CD14-positive monocyte (primary cell): ENCODE measurements at regions not wholly inside any gene's neighbourhood (a gene's known extent, or its start where the extent isn't known, plus 50 kb on each side); places are given as distances from the start of the nearest gene placed in this dataset.

Experiments used
- DNase-seq, 3 donors: peaks; one replicate each; pipeline ENCODE4 v3.0.0-alpha.2; 2011 to 2022
- H2AFZ ChIP-seq: 2 replicates; pipeline ENCODE4 v1.6.0; 2012; ENCODE audit warnings: mild to moderate bottlenecking, low read depth, low read length, inconsistent platforms; ENCODE audit not compliant: insufficient read depth, poor library complexity, severe bottlenecking
- H3K27ac ChIP-seq, 2 donors: 1 replicate in 1 of 2; 2 replicates in 1 of 2; pipeline ENCODE4 v1.5.1; 2012 to 2013; ENCODE audit warnings: low read length in 2 of 2, control low read depth in 1 of 2, inconsistent platforms in 1 of 2, low read depth in 1 of 2, mild to moderate bottlenecking in 1 of 2
- H3K27me3 ChIP-seq, 2 donors: one replicate each; pipeline versions ENCODE4 v1.6.0 to v1.6.1; 2011 to 2013; ENCODE audit warnings: low read length in 2 of 2; ENCODE audit not compliant: control insufficient read depth in 2 of 2, insufficient read depth in 2 of 2
- H3K36me3 ChIP-seq, 2 donors: replicated peaks in 1 of 2; 1 replicate in 1 of 2; 2 replicates in 1 of 2; pipeline versions ENCODE4 v1.5.1 to v1.6.1; 2012 to 2013; ENCODE audit warnings: low read length in 2 of 2, control low read depth in 1 of 2, inconsistent platforms in 1 of 2, mild to moderate bottlenecking in 1 of 2; ENCODE audit not compliant: insufficient read depth in 2 of 2, control insufficient read depth in 1 of 2
- H3K4me1 ChIP-seq, 2 donors: 1 replicate in 1 of 2; 2 replicates in 1 of 2; pipeline versions ENCODE4 v1.5.1 to v1.6.1; 2012 to 2013; ENCODE audit warnings: low read length in 2 of 2, control low read depth in 1 of 2, inconsistent platforms in 1 of 2, mild to moderate bottlenecking in 1 of 2, moderate library complexity in 1 of 2; ENCODE audit not compliant: insufficient read depth in 2 of 2, control insufficient read depth in 1 of 2
- H3K4me2 ChIP-seq: replicated peaks from 2 replicates; pipeline ENCODE3; 2012; ENCODE audit warnings: low read length, moderate library complexity, mild to moderate bottlenecking; ENCODE audit not compliant: poor library complexity, severe bottlenecking; ENCODE audit errors: extremely low read depth
- H3K4me3 ChIP-seq, 3 experiments: fragments of 200-600 bp in 1 of 3; sonication (generic) in 1 of 3; replicated peaks in 1 of 3; 1 replicate in 2 of 3; 2 replicates in 1 of 3; pipeline ENCODE4 v1.5.1; 2011 to 2013; ENCODE audit warnings: low read length in 3 of 3, mild to moderate bottlenecking in 3 of 3, control low read depth in 2 of 3, low read depth in 2 of 3, inconsistent platforms in 1 of 3, moderate library complexity in 1 of 3
- H3K79me2 ChIP-seq: 2 replicates; pipeline ENCODE4 v1.6.0; 2012; ENCODE audit warnings: mild to moderate bottlenecking, control low read depth, inconsistent platforms, low read length, moderate library complexity; ENCODE audit not compliant: insufficient read depth
- H3K9ac ChIP-seq: 2 replicates; pipeline ENCODE4 v1.6.0; 2017; ENCODE audit warnings: low read length, mild to moderate bottlenecking; ENCODE audit not compliant: insufficient read depth, poor library complexity, severe bottlenecking
- H3K9me3 ChIP-seq, 2 donors: replicated peaks in 1 of 2; 1 replicate in 1 of 2; 2 replicates in 1 of 2; pipeline versions ENCODE4 v1.5.1 to v1.6.1; 2012 to 2013; ENCODE audit warnings: low read length in 2 of 2, control low read depth in 1 of 2; ENCODE audit not compliant: control insufficient read depth in 1 of 2, insufficient read depth in 1 of 2
- H4K20me1 ChIP-seq: 2 replicates; pipeline ENCODE4 v1.6.0; 2012; ENCODE audit warnings: mild to moderate bottlenecking, low read length, control low read depth, moderate library complexity; ENCODE audit not compliant: insufficient read depth
- H3K27ac Mint-ChIP-seq, 7 donors: one replicate each; pipeline ENCODE4 v1.8.0; 2020; ENCODE audit warnings: mild to moderate bottlenecking in 7 of 7, mixed read lengths in 7 of 7, moderate library complexity in 6 of 7, inconsistent platforms in 2 of 7
- H3K27me3 Mint-ChIP-seq, 3 donors: one replicate each; pipeline ENCODE4 v1.8.0; 2021 to 2022; ENCODE audit warnings: low read depth in 3 of 3, mild to moderate bottlenecking in 3 of 3, mixed read lengths in 3 of 3, moderate library complexity in 3 of 3, inconsistent platforms in 1 of 3
- H3K36me3 Mint-ChIP-seq, 2 donors: one replicate each; pipeline ENCODE4 v1.8.0; 2020; ENCODE audit warnings: mixed read lengths in 2 of 2, inconsistent platforms in 1 of 2, mild to moderate bottlenecking in 1 of 2
- H3K4me1 Mint-ChIP-seq: one replicate; pipeline ENCODE4 v1.8.0; 2020; ENCODE audit warnings: mild to moderate bottlenecking, mixed read lengths
- H3K4me3 Mint-ChIP-seq, 2 donors: one replicate each; pipeline ENCODE4 v1.8.0; 2020; ENCODE audit warnings: mild to moderate bottlenecking in 2 of 2, mixed read lengths in 2 of 2, moderate library complexity in 1 of 2
- H3K9me3 Mint-ChIP-seq, 7 donors: one replicate each; pipeline ENCODE4 v1.8.0; 2020 to 2022; ENCODE audit warnings: mixed read lengths in 7 of 7, mild to moderate bottlenecking in 6 of 7, moderate library complexity in 6 of 7, inconsistent platforms in 2 of 7
- WGBS: methylation state at CpG from one replicate; pipeline ENCODE4 v1.1.5; 2013; ENCODE audit warnings: missing lambda C conversion rate; ENCODE audit not compliant: insufficient coverage; 5-methylcytosine and 5-hydroxymethylcytosine counted together
- intact Hi-C, 2 donors: fragments of 100-400 bp; cut with micrococcal nuclease; formaldehyde crosslinking; loops; one replicate each; pipeline versions ENCODE4 v1.15.0 to v1.15.1; 2023
- TF ChIP-seq, protein P1 (sequence below): fragments of 200-600 bp; IDR thresholded peaks from one replicate; pipeline ENCODE4 v1.8.0; 2022; ENCODE audit warnings: antibody characterized with exemption, mild to moderate bottlenecking

DNA sequence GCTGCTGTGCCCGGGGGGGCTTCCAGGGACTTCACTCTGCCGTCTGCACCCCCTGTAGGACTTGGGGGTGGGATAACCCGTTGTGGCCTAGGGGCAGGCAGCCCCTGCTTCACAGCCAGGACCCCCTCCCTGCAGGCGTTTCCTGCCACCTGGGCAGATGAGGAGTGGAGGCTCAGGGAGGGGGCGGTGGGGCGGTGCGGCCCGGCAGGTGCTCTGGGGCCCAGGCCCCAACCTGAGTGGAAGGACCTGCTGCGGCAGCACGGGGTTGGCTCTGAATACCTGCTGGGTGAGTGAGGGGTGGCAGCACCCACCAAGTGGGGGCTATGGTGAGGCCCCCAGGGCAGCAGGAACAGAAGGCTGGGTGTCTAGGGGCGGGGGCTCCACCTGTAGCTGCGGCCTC, 78.6 kb upstream of the TTC34 start:
- no peak overlapping the region for H3K9ac ChIP-seq
- H4K20me1 ChIP-seq, result no peaks in the 10 kb centered on the region
- TF ChIP-seq, protein P1, sequence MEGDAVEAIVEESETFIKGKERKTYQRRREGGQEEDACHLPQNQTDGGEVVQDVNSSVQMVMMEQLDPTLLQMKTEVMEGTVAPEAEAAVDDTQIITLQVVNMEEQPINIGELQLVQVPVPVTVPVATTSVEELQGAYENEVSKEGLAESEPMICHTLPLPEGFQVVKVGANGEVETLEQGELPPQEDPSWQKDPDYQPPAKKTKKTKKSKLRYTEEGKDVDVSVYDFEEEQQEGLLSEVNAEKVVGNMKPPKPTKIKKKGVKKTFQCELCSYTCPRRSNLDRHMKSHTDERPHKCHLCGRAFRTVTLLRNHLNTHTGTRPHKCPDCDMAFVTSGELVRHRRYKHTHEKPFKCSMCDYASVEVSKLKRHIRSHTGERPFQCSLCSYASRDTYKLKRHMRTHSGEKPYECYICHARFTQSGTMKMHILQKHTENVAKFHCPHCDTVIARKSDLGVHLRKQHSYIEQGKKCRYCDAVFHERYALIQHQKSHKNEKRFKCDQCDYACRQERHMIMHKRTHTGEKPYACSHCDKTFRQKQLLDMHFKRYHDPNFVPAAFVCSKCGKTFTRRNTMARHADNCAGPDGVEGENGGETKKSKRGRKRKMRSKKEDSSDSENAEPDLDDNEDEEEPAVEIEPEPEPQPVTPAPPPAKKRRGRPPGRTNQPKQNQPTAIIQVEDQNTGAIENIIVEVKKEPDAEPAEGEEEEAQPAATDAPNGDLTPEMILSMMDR, result no peak
- H3K27ac ChIP-seq, result no peak overlapping the region
- H3K27me3 Mint-ChIP-seq, result peaks cover 0 to 2% (median 0%) of the 10 kb centered on the region in 3 donors
- H3K79me2 ChIP-seq, result no peaks in the 10 kb centered on the region
- H3K9me3 ChIP-seq, result no peaks in the 10 kb centered on the region
- H3K4me3 Mint-ChIP-seq, result no peak overlapping the region
- no peaks in the 10 kb centered on the region for H3K27me3 ChIP-seq
- peaks cover 0 to 2% (median 0%) of the 10 kb centered on the region in 7 donors for H3K9me3 Mint-ChIP-seq
- no peaks in the 10 kb centered on the region for H3K4me1 Mint-ChIP-seq
- no peaks in the 10 kb centered on the region for H3K36me3 ChIP-seq
- DNase-seq, result no peak
- H3K4me3 ChIP-seq, result no peak overlapping the region
- intact Hi-C loops, result no loop called here
- H2AFZ ChIP-seq, result no peak overlapping the region
- H3K4me1 ChIP-seq, result no peaks in the 10 kb centered on the region
- no peak overlapping the region for H3K4me2 ChIP-seq
- 83% methylated on average over 11 of the region's 12 CpGs for WGBS
- no peaks in the 10 kb centered on the region for H3K36me3 Mint-ChIP-seq
- peak overlapping the region in 1 of 7 donors; percentile 57 for H3K27ac Mint-ChIP-seq

DNA sequence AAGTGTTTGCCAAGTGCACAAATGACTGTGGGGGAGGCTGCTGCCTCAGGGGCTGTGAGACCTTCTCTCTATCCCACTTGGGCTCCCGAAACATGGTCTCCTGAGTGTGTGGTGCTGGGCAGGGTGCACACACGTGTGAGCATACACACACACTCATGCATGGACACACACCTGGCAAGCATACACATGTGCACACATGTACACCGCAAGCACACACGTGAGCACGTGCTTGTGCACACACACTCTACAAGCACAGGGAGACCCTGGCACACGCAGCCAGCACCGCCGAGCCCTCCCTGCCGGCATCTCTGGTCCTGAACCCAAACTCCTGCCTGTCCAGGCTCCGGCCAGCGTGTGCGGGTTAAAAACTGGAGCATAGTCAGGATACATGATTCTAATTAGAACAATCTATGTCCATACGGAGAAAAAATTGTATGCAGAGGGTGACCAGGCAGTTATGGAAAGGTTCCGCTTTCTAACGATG, 79.4 kb upstream of the TTC34 start:
- intact Hi-C loops, result no loop called here
- no peak overlapping the region for H3K27ac Mint-ChIP-seq

More for the DNA sequence above, 79.4 kb upstream of the TTC34 start:
- H3K4me3 ChIP-seq, result no peak overlapping the region
- Mint-ChIP-seq H3K4me1 (no peaks in the 10 kb centered on the region), H3K36me3 (no peaks in the 10 kb centered on the region), H3K27me3 (peaks cover 0 to 2% (median 0%) of the 10 kb centered on the region in 3 donors), H3K9me3 (no peaks in the 10 kb centered on the region), H3K4me3 (no peak overlapping the region)
- no peaks in the 10 kb centered on the region for H3K36me3 ChIP-seq
- H2AFZ ChIP-seq, result no peak overlapping the region
- no peaks in the 10 kb centered on the region for H3K4me1 ChIP-seq
- TF ChIP-seq, protein P1, result no peak
- H3K27ac ChIP-seq, result no peak overlapping the region
- H3K9ac ChIP-seq, result no peak overlapping the region
- H4K20me1 ChIP-seq, result no peaks in the 10 kb centered on the region
- DNase-seq, result no peak
- H3K4me2 ChIP-seq, result no peak overlapping the region
- no peaks in the 10 kb centered on the region for H3K9me3 ChIP-seq
- H3K79me2 ChIP-seq, result no peaks in the 10 kb centered on the region
- H3K27me3 ChIP-seq, result no peaks in the 10 kb centered on the region
- 91% methylated on average over 14 of the region's 15 CpGs for WGBS
